ENCODE measurements at regions not wholly inside any gene's neighbourhood (a gene's known extent, or its start where the extent isn't known, plus 50 kb on each side); places are given as distances from the start of the nearest gene placed in this dataset.

DNA sequence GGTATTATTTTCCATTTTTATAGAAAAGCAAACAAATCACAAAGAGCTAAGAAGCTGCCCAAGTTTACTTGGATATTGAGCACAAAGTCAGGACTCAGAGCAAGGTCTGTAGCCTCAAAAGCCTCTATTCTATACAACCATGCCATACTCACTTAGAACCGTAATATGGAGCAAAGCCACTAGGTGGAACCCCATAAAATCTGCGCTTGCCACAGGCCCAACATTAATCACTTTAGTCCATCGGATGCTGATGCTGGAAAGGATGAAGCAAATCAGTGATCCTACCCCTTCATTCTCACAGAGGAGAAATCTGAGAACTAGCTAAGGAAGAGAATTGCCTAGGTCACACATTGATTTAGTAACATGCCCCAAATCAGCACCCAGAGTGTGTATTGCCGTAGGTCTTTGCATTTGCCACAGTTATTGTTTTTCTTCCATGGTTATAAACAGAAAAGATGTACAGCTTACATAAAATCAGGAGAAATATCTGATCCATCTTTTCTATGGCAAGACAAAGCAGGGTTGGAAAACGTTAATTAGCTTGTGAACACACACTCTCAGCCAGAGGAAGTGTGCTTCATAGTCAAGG is 56.7 kb upstream of the RAB38 start:
- DNase-seq (ENCODE audit: low spot score), result peak; percentile 52

DNA sequence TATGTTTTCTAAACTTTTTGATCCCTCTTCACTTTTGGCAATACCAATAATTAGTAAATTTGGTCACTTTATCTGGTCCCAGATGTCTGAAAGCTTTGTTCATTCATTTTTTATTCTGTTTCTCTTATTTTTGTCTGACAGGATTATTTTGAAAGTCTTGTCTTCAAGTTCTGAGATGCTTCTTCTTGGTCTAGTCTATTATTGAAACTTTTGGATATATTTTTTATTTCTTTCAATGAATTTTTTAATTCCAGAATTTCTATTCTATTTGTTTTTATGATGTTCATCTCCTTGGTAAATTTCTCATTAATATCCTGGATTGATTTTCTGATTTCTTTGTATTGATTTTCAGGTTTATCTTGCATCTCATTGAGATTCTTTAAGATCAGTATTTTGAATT is 54.1 kb upstream of the RAB38 start:
- no peak for DNase-seq (ENCODE audit: low spot score)

All from NAMALWA (cell line).